Neural progenitor cell (in vitro differentiated cells): ENCODE measurements at regions not wholly inside any gene's neighbourhood (a gene's known extent, or its start where the extent isn't known, plus 50 kb on each side); places are given as distances from the start of the nearest gene placed in this dataset.

ENCODE experiments used
- EZH2 ChIP-seq: fragments of 200-600 bp; sonication (generic); IDR thresholded peaks from 2 replicates; pipeline ENCODE4 v1.6.1; 2017; ENCODE audit warnings: antibody characterized with exemption, mild to moderate bottlenecking, moderate library complexity
- EZH2phosphoT487 ChIP-seq: fragments of 200-600 bp; sonication (generic); IDR thresholded peaks from 2 replicates; pipeline ENCODE4 v1.6.1; 2017; ENCODE audit warnings: antibody characterized with exemption
- TF ChIP-seq, protein P1 (sequence below): fragments of 200-600 bp; sonication (generic); IDR thresholded peaks from 2 replicates; pipeline ENCODE4 v1.5.1; 2017; ENCODE audit warnings: antibody characterized with exemption, mild to moderate bottlenecking

DNA sequence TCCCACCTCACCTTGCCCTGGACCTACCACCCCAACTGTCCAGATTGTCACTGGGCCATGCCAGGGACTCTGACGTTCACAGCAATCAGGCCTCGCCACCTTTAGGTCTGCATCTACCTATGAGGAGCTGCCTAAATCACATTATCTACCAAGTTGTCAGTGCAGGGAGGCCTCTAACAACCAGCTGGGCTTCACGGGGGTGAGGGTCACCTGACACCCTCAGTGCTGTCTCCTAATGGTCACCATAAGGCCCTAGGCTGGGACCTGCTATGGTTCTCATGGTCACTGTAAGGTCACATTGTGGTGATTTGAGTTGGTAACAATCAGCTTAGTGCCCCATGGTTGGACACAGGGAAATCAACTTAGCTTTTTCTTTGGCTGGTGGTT is 119.2 kb upstream of the CXCL14 start:
- TF ChIP-seq, protein P1, sequence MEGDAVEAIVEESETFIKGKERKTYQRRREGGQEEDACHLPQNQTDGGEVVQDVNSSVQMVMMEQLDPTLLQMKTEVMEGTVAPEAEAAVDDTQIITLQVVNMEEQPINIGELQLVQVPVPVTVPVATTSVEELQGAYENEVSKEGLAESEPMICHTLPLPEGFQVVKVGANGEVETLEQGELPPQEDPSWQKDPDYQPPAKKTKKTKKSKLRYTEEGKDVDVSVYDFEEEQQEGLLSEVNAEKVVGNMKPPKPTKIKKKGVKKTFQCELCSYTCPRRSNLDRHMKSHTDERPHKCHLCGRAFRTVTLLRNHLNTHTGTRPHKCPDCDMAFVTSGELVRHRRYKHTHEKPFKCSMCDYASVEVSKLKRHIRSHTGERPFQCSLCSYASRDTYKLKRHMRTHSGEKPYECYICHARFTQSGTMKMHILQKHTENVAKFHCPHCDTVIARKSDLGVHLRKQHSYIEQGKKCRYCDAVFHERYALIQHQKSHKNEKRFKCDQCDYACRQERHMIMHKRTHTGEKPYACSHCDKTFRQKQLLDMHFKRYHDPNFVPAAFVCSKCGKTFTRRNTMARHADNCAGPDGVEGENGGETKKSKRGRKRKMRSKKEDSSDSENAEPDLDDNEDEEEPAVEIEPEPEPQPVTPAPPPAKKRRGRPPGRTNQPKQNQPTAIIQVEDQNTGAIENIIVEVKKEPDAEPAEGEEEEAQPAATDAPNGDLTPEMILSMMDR, result no peak
- TF ChIP-seq EZH2 (no peak), EZH2phosphoT487 (no peak)
